HL-60 (cell line): ENCODE measurements at regions not wholly inside any gene's neighbourhood (a gene's known extent, or its start where the extent isn't known, plus 50 kb on each side); places are given as distances from the start of the nearest gene placed in this dataset.
"Not testable (repeated sequence)": the region's sequence is repeated elsewhere in the genome, so short reads cannot be mapped to it uniquely, and the experiment has no call there.

Source experiments
- DNase-seq, 2 experiments: peaks; one replicate each; pipeline ENCODE4 v3.0.0-alpha.2; 2010 to 2020; ENCODE audit warnings: low read depth in 1 of 2, low spot score in 1 of 2
- H3K27ac ChIP-seq: fragments of 250-450 bp; sonication (Bioruptor Pico); replicated peaks from 2 replicates; pipeline ENCODE4 v1.5.1; 2020; ENCODE audit warnings: mild to moderate bottlenecking, moderate library complexity
- H3K27me3 ChIP-seq: fragments of 250-450 bp; sonication (Bioruptor Pico); 2 replicates; pipeline ENCODE4 v1.5.1; 2021; ENCODE audit warnings: mild to moderate bottlenecking, moderate library complexity; ENCODE audit not compliant: insufficient read depth, poor library complexity, severe bottlenecking
- H3K4me3 ChIP-seq: replicated peaks from 2 replicates; pipeline ENCODE4 v1.5.1; 2011; ENCODE audit warnings: mild to moderate bottlenecking, control low read depth, low read length; ENCODE audit not compliant: insufficient read depth
- CTCF ChIP-seq: IDR thresholded peaks from one replicate; pipeline ENCODE4 v1.5.1; 2011; ENCODE audit warnings: low read length, control low read depth, inconsistent platforms; ENCODE audit not compliant: insufficient read depth
- GABPA ChIP-seq: IDR thresholded peaks from 2 replicates; pipeline ENCODE4 v1.6.1; 2012; ENCODE audit warnings: low read depth
- POLR2AphosphoS5 ChIP-seq: IDR thresholded peaks from 2 replicates; pipeline ENCODE4 v1.6.1; 2012; ENCODE audit warnings: low read depth
- REST ChIP-seq: IDR thresholded peaks from 2 replicates; pipeline ENCODE4 v1.6.1; 2012; ENCODE audit warnings: low read depth; ENCODE audit not compliant: insufficient replicate concordance
- SPI1 ChIP-seq: IDR thresholded peaks from 2 replicates; pipeline ENCODE4 v1.6.1; 2012; ENCODE audit warnings: low read depth, mild to moderate bottlenecking, borderline replicate concordance

GRCh38 chr7:56199639-56200038 is 83.4 kb upstream of the NUPR2 start:
- no peaks in the 10 kb centered on the region for H3K27me3 ChIP-seq
- no peak overlapping the region for H3K4me3 ChIP-seq
- DNase-seq: no peak
- TF ChIP-seq POLR2AphosphoS5 (no peak), SPI1 (no peak), CTCF (no peak), REST (no peak), GABPA (no peak)
- H3K27ac ChIP-seq: no peak overlapping the region

GRCh38 chr7:56196195-56196594 is 80.0 kb upstream of the NUPR2 start:
- not testable (repeated sequence) for H3K27me3 ChIP-seq, DNase-seq, H3K27ac ChIP-seq, H3K4me3 ChIP-seq

DNA sequence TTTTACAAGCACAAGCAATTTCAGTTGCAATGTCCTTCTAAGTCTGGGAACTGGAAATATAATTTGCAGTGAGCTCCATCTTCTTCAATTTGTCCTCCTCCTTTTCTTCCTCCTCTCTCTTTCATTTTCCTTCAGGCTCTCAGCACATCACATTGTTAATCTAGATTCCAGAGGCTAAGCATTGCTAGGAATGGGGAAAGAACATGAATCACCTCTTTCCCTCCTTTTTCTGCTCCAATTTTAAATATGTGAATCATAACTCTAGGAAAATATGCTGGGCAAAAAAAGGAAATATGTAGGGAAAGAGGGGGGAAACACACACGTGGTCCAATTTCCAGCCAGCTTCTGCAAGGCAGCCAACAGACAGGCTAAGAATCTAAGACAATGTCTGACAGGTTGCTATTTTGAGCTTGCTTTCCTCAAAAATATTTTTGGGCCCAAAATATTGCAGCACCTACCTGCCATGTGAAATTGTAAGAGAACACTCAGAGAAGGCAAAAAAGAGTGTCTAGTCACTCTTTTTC is 72.7 kb upstream of the NUPR2 start:
- no peaks in the 10 kb centered on the region for H3K27me3 ChIP-seq
- no peak for TF ChIP-seq GABPA
- TF ChIP-seq REST: no peak
- no peak for TF ChIP-seq POLR2AphosphoS5
- TF ChIP-seq SPI1: no peak
- no peak for TF ChIP-seq CTCF
- no peak overlapping the region for H3K4me3 ChIP-seq
- no peak for DNase-seq
- H3K27ac ChIP-seq: no peak overlapping the region

DNA sequence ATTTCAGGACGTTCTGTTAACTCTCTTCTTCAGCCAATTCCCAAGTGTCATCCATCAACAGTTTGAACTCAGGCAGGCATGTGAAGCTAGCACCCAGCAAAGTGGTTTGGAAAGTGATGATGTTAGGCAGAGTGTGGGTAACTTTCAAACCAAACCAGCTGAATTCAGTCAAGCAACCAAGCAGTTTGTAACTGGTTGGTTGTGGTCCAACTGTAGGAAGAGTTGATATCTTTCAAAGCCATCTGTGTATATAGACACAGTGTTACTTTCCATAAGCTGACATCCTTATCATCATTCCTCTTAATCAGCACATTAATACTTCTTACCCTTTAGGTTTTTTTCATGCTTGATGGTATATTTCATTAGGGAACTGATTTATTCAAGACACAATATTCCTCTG is 72.2 kb upstream of the NUPR2 start:
- TF ChIP-seq CTCF (no peak), SPI1 (no peak), POLR2AphosphoS5 (no peak), GABPA (no peak), REST (no peak)
- no peaks in the 10 kb centered on the region for H3K27me3 ChIP-seq
- no peak overlapping the region for H3K4me3 ChIP-seq
- no peak overlapping the region for H3K27ac ChIP-seq
- no peak for DNase-seq
